Left lung (tissue), 4 donors: ENCODE measurements at regions not wholly inside any gene's neighbourhood (a gene's known extent, or its start where the extent isn't known, plus 50 kb on each side); places are given as distances from the start of the nearest gene placed in this dataset.

Experiments
- ATAC-seq: fragments of 200-7000 bp; cut with Tn5 transposase; one replicate; pipeline ENCODE4 v1.9.1; 2020; ENCODE audit warnings: moderate library complexity
- DNase-seq, 4 donors: peaks; one replicate each; pipeline ENCODE4 v3.0.0-alpha.2; 2013 to 2020
- H3K27ac ChIP-seq, 2 donors: fragments of 200-600 bp; sonication (generic) in 1 of 2; one replicate each; pipeline versions ENCODE4 v1.5.0 to v1.8.0; 2020 to 2021
- H3K27me3 ChIP-seq, 2 donors: fragments of 200-600 bp; sonication (generic) in 1 of 2; one replicate each; pipeline versions ENCODE4 v1.5.0 to v1.8.0; 2020 to 2021
- H3K36me3 ChIP-seq, 2 donors: fragments of 200-600 bp; sonication (generic) in 1 of 2; one replicate each; pipeline versions ENCODE4 v1.5.0 to v1.8.0; 2020 to 2021
- H3K4me1 ChIP-seq, 2 donors: fragments of 200-600 bp; one replicate each; pipeline ENCODE4 v1.8.0; 2021
- H3K4me3 ChIP-seq, 2 donors: fragments of 200-600 bp; sonication (generic) in 1 of 2; one replicate each; pipeline versions ENCODE4 v1.5.0 to v1.8.0; 2020 to 2021; ENCODE audit warnings: mild to moderate bottlenecking in 1 of 2
- H3K9me3 ChIP-seq, 2 donors: fragments of 200-600 bp; sonication (generic) in 1 of 2; one replicate each; pipeline versions ENCODE4 v1.5.0 to v1.8.0; 2020 to 2021
- CTCF ChIP-seq, 2 donors: fragments of 200-600 bp; sonication (generic) in 1 of 2; IDR thresholded peaks; one replicate each; pipeline versions ENCODE4 v1.5.0 to v1.8.0; 2021; ENCODE audit warnings: antibody characterized with exemption in 2 of 2
- intact Hi-C, 2 donors: fragments of 100-400 bp; cut with DNase I; formaldehyde crosslinking; loops; one replicate each; pipeline versions ENCODE4 v1.11.2 to v1.14.2; 2022
- donor health status: DM: no; HTN: yes; CAD: no.
- donor health status: DM: no; HTN: no; CAD: no.

- no peak for TF ChIP-seq CTCF (IDR thresholded peaks at IDR 0.05)
- no peak for DNase-seq
- no peak for ATAC-seq
- Histone ChIP-seq H3K27me3 (peaks cover 0 to 14% of the 10 kb centered on the region in 2 donors), H3K27ac (no peak overlapping the region), H3K4me1 (no peaks in the 10 kb centered on the region), H3K9me3 (no peaks in the 10 kb centered on the region), H3K4me3 (no peak overlapping the region), H3K36me3 (no peaks in the 10 kb centered on the region)
- intact Hi-C loops: no loop called here
Observed at GRCh38 chr6:125354649-125355048, 52.9 kb upstream of the HDDC2 start.

- Histone ChIP-seq H3K27ac (no peak overlapping the region), H3K4me3 (no peak overlapping the region), H3K36me3 (no peaks in the 10 kb centered on the region), H3K9me3 (no peaks in the 10 kb centered on the region), H3K27me3 (peaks cover 2 to 30% of the 10 kb centered on the region in 2 donors), H3K4me1 (no peaks in the 10 kb centered on the region)
- TF ChIP-seq CTCF (IDR thresholded peaks at IDR 0.05): no peak
- DNase-seq (no peak), ATAC-seq (no peak)
- intact Hi-C loops: no loop called here
Observed at GRCh38 chr6:125356884-125357283, 55.1 kb upstream of the HDDC2 start.

GRCh38 chr6:125357515-125358256 is 55.9 kb upstream of the HDDC2 start:
- Histone ChIP-seq H3K4me1 (peaks cover 0 to under 1% of the 10 kb centered on the region in 2 donors), H3K27ac (no peak overlapping the region), H3K4me3 (no peak overlapping the region), H3K27me3 (peaks cover 7 to 38% of the 10 kb centered on the region in 2 donors), H3K9me3 (no peaks in the 10 kb centered on the region), H3K36me3 (no peaks in the 10 kb centered on the region)
- ATAC-seq (no peak), DNase-seq (peak in 2 of 4 donors; percentile 30 to 61)
- TF ChIP-seq CTCF (IDR thresholded peaks at IDR 0.05): no peak
- intact Hi-C loops: no loop called here

- intact Hi-C loops: no loop called here
- no peak overlapping the region for H3K4me3 ChIP-seq
- no peaks in the 10 kb centered on the region for H3K36me3 ChIP-seq
- H3K27ac ChIP-seq: no peak overlapping the region
- no peaks in the 10 kb centered on the region for H3K9me3 ChIP-seq
- ATAC-seq: no peak
- no peak for DNase-seq
- H3K27me3 ChIP-seq: peaks cover 13 to 50% of the 10 kb centered on the region in 2 donors
- peaks cover 0 to 12% of the 10 kb centered on the region in 2 donors for H3K4me1 ChIP-seq
- no peak for TF ChIP-seq CTCF (IDR thresholded peaks at IDR 0.05)
Observed at GRCh38 chr6:125358898-125359297, 57.1 kb upstream of the HDDC2 start.

- no peak overlapping the region for H3K27ac ChIP-seq
- no peak overlapping the region for H3K4me3 ChIP-seq
- peaks cover 0 to 12% of the 10 kb centered on the region in 2 donors for H3K4me1 ChIP-seq
- no peak for TF ChIP-seq CTCF (IDR thresholded peaks at IDR 0.05)
- H3K36me3 ChIP-seq: no peaks in the 10 kb centered on the region
- ATAC-seq (no peak), DNase-seq (no peak)
- intact Hi-C loops: no loop called here
- peaks cover 13 to 72% of the 10 kb centered on the region in 2 donors for H3K27me3 ChIP-seq
- no peaks in the 10 kb centered on the region for H3K9me3 ChIP-seq
Observed at GRCh38 chr6:125361868-125362267, 60.1 kb upstream of the HDDC2 start.
